ENCODE measurements at regions not wholly inside any gene's neighbourhood (a gene's known extent, or its start where the extent isn't known, plus 50 kb on each side); places are given as distances from the start of the nearest gene placed in this dataset.

- TF ChIP-seq CTCF (IDR thresholded peaks at IDR 0.05) (no peak), POLR2A (IDR thresholded peaks at IDR 0.05) (no peak)
These were observed 66.6 kb upstream of the HAND1 start for GRCh38 chr5:154544646-154545045.

Measured in Peyer's patch (tissue), 4 donors.